MM.1S (cell line): ENCODE measurements at regions not wholly inside any gene's neighbourhood (a gene's known extent, or its start where the extent isn't known, plus 50 kb on each side); places are given as distances from the start of the nearest gene placed in this dataset.

ENCODE experiments used
- CTCF ChIP-seq: fragments of 300-600 bp; sonication (generic); IDR thresholded peaks from 2 replicates; pipeline ENCODE4 v1.5.1; 2016; ENCODE audit warnings: antibody characterized with exemption, low read length, mixed read lengths
- EZH2phosphoT487 ChIP-seq: fragments of 300-600 bp; sonication (generic); IDR thresholded peaks from 2 replicates; pipeline ENCODE4 v1.6.1; 2018; ENCODE audit warnings: antibody characterized with exemption, low read length

- TF ChIP-seq CTCF (no peak), EZH2phosphoT487 (no peak)
Observed at GRCh38 chr11:56910046-56910773, 78.5 kb upstream of the OR5AK2 start.
